GM12864 (cell line): ENCODE measurements at regions not wholly inside any gene's neighbourhood (a gene's known extent, or its start where the extent isn't known, plus 50 kb on each side); places are given as distances from the start of the nearest gene placed in this dataset.

Source experiments
- DNase-seq: peaks from one replicate; pipeline ENCODE4 v3.0.0-alpha.2; 2011; ENCODE audit warnings: low read depth
- H3K4me3 ChIP-seq: 2 replicates; pipeline ENCODE4 v1.5.1; 2011; ENCODE audit warnings: mild to moderate bottlenecking, low read depth, low read length, control low read depth
- TF ChIP-seq, protein P1 (sequence below): IDR thresholded peaks from 2 replicates; pipeline ENCODE4 v1.5.1; 2011; ENCODE audit warnings: low read depth, mild to moderate bottlenecking, moderate library complexity, low read length, control low read depth, inconsistent platforms; ENCODE audit errors: missing control alignments

GRCh38 chr4:152143806-152144205, 383.0 kb upstream of the GATB start:
- TF ChIP-seq, protein P1, sequence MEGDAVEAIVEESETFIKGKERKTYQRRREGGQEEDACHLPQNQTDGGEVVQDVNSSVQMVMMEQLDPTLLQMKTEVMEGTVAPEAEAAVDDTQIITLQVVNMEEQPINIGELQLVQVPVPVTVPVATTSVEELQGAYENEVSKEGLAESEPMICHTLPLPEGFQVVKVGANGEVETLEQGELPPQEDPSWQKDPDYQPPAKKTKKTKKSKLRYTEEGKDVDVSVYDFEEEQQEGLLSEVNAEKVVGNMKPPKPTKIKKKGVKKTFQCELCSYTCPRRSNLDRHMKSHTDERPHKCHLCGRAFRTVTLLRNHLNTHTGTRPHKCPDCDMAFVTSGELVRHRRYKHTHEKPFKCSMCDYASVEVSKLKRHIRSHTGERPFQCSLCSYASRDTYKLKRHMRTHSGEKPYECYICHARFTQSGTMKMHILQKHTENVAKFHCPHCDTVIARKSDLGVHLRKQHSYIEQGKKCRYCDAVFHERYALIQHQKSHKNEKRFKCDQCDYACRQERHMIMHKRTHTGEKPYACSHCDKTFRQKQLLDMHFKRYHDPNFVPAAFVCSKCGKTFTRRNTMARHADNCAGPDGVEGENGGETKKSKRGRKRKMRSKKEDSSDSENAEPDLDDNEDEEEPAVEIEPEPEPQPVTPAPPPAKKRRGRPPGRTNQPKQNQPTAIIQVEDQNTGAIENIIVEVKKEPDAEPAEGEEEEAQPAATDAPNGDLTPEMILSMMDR = no peak
- no peak overlapping the region for H3K4me3 ChIP-seq
- DNase-seq = no peak

DNA sequence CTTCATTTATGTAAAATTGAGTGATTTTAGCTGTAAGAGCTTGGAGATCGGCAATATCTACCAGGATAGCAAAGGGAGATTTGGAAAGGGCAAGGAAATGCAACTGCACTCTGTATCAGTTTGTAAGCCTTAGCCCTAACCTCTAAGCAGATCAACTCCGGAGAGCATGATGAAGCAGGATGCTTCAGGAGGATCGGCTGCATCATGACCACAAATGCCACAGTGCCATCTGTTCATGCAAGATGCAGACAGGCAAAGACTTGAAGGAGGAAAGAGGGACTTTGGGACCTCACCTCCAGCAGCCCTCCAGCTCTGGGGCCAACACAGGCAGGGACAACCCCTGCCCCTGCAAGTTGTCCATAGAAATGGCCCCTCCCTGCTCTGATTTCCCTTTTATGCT, 377.6 kb upstream of the GATB start:
- DNase-seq = no peak
- no peak overlapping the region for H3K4me3 ChIP-seq
- TF ChIP-seq, protein P1 = no peak

DNA sequence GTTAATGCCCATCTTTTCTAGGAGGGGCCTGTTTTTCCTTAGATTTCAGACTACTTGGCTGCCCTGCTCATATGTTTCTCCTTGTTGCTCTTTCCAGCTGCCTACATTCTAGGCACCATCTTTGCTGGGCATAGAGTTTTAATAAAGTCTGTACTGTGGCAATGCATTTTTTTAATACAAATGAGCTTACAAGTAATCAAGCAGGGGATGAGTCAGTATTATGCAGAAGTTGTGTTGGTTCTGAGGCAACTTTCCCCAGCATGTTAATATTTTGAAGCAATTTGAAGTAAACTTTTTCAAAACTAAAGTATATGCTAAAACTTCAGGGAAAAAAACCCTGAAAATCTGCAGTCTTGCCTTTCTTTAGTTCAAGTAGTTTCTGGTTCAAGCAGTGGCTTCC, 372.0 kb upstream of the GATB start:
- no peak for DNase-seq
- no peak overlapping the region for H3K4me3 ChIP-seq
- TF ChIP-seq, protein P1 = no peak

GRCh38 chr4:152128356-152128755, 367.5 kb upstream of the GATB start:
- TF ChIP-seq, protein P1 = no peak
- DNase-seq = no peak
- H3K4me3 ChIP-seq = no peak overlapping the region

DNA sequence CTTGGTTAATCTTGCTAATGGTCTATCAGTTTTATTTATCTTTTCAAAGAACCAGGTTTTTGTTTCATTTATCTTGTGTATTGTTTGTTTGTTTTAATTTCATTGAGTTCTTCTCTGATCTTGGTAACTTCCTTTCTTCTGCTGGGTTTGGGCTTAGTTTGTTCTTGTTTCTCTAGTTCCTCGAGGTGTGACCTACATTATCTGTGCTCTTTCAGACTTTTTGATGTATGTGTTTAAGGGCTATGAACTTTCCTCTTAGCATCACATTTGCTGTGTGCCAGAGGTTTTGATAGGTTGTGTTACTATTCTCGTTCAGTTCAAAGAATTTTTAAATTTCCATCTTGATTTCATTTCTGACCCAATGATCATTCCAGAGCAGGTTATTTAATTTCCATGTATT, 365.4 kb upstream of the GATB start:
- no peak overlapping the region for H3K4me3 ChIP-seq
- TF ChIP-seq, protein P1 = no peak
- no peak for DNase-seq

- no peak overlapping the region for H3K4me3 ChIP-seq
- TF ChIP-seq, protein P1 = no peak
- no peak for DNase-seq
Measured at GRCh38 chr4:152118819-152119553, 358.2 kb upstream of the GATB start.

DNA sequence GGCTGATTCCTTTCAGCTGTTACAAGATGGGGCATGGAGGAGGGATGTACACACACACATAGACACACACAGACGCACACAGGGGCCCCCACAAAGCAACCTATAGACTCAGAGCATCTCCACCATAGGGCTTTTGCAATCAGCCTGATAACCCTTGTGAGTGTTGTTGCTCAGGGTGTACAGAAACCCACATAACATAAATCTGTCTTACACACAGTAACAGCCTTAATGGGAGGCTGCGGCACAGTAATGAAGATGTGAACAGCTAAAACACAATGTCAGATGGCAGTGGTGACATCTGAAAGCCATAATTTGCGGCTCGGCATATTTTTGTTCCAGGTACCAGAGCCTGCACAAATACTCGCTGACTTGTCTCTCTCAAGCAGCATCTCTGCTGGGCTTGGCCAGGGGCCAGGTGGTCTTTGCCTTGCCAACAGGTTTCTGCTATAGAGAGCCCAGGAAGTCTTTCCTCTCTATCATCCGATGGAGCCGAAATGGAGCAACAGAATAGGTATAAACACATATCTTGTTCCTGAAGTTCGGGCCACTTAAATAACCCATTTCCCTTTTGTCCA, 357.2 kb upstream of the GATB start:
- TF ChIP-seq, protein P1 = no peak
- no peak for DNase-seq
- no peak overlapping the region for H3K4me3 ChIP-seq
